ENCODE measurements at regions not wholly inside any gene's neighbourhood (a gene's known extent, or its start where the extent isn't known, plus 50 kb on each side); places are given as distances from the start of the nearest gene placed in this dataset.
"Not testable (repeated sequence)": the region's sequence is repeated elsewhere in the genome, so short reads cannot be mapped to it uniquely, and the experiment has no call there.

GRCh38 chr7:82501346-82501745 lies 57.8 kb upstream of the CACNA2D1 start:
- no peaks in the 10 kb centered on the region for H3K27me3 ChIP-seq
- no peak overlapping the region for H3K4me3 ChIP-seq
- no peaks in the 10 kb centered on the region for H3K4me1 ChIP-seq (ENCODE audit: low read depth)
- no peaks in the 10 kb centered on the region for H3K9me3 ChIP-seq (ENCODE audit: low read depth)
- H3K27ac ChIP-seq: no peak overlapping the region
- DNase-seq (ENCODE audit: low read depth in 1 of 2, low spot score in 1 of 2): no peak
- H3K36me3 ChIP-seq: no peaks in the 10 kb centered on the region
- TF ChIP-seq CTCF (IDR thresholded peaks at IDR 0.05; ENCODE audit: low read depth, low read length): no peak

GRCh38 chr7:82499546-82499945 lies 56.0 kb upstream of the CACNA2D1 start:
- not testable (repeated sequence) for H3K36me3 ChIP-seq; H3K4me1 ChIP-seq (ENCODE audit: low read depth); H3K4me3 ChIP-seq; H3K9me3 ChIP-seq (ENCODE audit: low read depth); H3K27ac ChIP-seq; H3K27me3 ChIP-seq; DNase-seq (ENCODE audit: low read depth in 1 of 2, low spot score in 1 of 2)

GRCh38 chr7:82494420-82494819 lies 50.8 kb upstream of the CACNA2D1 start:
- H3K27ac ChIP-seq: no peak overlapping the region
- no peaks in the 10 kb centered on the region for H3K9me3 ChIP-seq (ENCODE audit: low read depth)
- H3K36me3 ChIP-seq: no peaks in the 10 kb centered on the region
- no peak for DNase-seq (ENCODE audit: low read depth in 1 of 2, low spot score in 1 of 2)
- no peak for TF ChIP-seq CTCF (IDR thresholded peaks at IDR 0.05; ENCODE audit: low read depth, low read length)
- H3K4me3 ChIP-seq: no peak overlapping the region
- no peaks in the 10 kb centered on the region for H3K27me3 ChIP-seq
- no peaks in the 10 kb centered on the region for H3K4me1 ChIP-seq (ENCODE audit: low read depth)

Measured in cardiac muscle cell (in vitro differentiated cells and primary cell).